ENCODE measurements at regions not wholly inside any gene's neighbourhood (a gene's known extent, or its start where the extent isn't known, plus 50 kb on each side); places are given as distances from the start of the nearest gene placed in this dataset.

- H3K4me3 Mint-ChIP-seq = no peak overlapping the region
- no peak for DNase-seq
- CTCF ChIA-PET = interaction anchor here (0.9 kb wide), 1 partner anchor 122 kb away, joined by 4 read pairs; no protein-coding TSS in a partner anchor
Measured at GRCh38 chr6:105606831-105607463, 204.1 kb upstream of the PREP start.

DNA sequence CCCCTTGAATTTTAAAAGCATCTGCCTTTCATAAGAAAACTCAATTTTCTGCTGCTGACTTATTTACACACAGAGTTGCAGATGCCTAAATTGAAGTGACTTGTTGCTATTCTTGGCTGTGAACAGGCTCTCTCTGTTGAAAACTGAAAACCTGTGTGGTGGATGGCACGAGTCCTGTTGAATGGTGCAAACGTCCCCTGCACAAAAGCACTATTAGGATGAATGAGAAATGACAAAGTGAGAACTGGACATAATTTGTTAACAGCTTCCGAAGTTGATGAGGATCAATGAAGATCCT, 201.7 kb upstream of the PREP start:
- Mint-ChIP-seq H3K4me1 (peaks cover 10% of the 10 kb centered on the region), H3K4me3 (no peak overlapping the region), H3K9me3 (no peaks in the 10 kb centered on the region), H3K36me3 (no peaks in the 10 kb centered on the region), H3K27me3 (peaks cover 13% of the 10 kb centered on the region), H3K27ac (no peak overlapping the region)
- CTCF ChIA-PET = no interaction called here
- DNase-seq = no peak

More at GRCh38 chr6:105606831-105607463, 204.1 kb upstream of the PREP start:
- no peaks in the 10 kb centered on the region for H3K9me3 Mint-ChIP-seq
- peaks cover 16% of the 10 kb centered on the region for H3K27me3 Mint-ChIP-seq
- no peak overlapping the region for H3K27ac Mint-ChIP-seq
- peaks cover 4% of the 10 kb centered on the region for H3K4me1 Mint-ChIP-seq
- H3K36me3 Mint-ChIP-seq = no peaks in the 10 kb centered on the region

GRCh38 chr6:105603788-105604586, 201.1 kb upstream of the PREP start:
- H3K36me3 Mint-ChIP-seq = no peaks in the 10 kb centered on the region
- H3K27ac Mint-ChIP-seq = no peak overlapping the region
- H3K9me3 Mint-ChIP-seq = no peaks in the 10 kb centered on the region
- H3K4me3 Mint-ChIP-seq = no peak overlapping the region
- CTCF ChIA-PET = no interaction called here
- H3K27me3 Mint-ChIP-seq = peaks cover 11% of the 10 kb centered on the region
- peaks cover 7% of the 10 kb centered on the region for H3K4me1 Mint-ChIP-seq
- no peak for DNase-seq

DNA sequence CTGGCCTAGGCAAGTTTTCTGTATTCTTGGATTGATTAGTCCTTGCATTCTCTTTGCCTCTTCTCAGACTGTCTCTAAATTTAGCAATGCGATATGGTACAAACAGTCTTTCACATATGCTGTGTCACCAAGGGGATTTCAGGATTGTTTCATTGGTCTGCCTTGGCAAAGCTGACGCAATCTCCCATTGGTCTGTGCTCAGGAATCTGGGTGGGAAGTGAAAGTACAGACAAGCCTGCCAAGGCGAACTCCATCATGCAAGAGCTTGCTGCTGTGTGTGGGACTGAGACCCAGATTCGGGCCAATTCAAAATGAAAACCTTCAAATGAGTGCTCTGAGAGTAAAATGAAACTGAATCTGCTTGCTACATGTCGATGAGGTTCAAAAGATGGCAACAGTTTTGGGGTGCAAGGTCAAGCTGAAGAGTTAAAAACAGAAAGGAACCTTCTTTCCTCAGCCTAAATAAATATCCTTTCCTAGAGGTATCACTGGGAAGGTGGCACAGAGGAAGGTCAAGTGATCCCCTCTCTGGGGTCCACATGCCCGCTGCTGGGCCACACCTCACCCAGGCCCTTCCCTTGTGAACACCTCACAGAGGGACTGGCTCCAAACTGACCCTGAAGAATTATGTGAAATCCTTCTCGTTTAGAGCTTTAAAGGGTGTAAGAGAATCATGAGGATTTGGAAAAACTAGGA, 198.8 kb upstream of the PREP start:
- CTCF ChIA-PET = no interaction called here
- H3K27me3 Mint-ChIP-seq = peaks cover 5% of the 10 kb centered on the region
- peaks cover 7% of the 10 kb centered on the region for H3K4me1 Mint-ChIP-seq
- H3K9me3 Mint-ChIP-seq = no peaks in the 10 kb centered on the region
- DNase-seq = no peak
- H3K36me3 Mint-ChIP-seq = no peaks in the 10 kb centered on the region
- no peak overlapping the region for H3K27ac Mint-ChIP-seq
- no peak overlapping the region for H3K4me3 Mint-ChIP-seq

DNA sequence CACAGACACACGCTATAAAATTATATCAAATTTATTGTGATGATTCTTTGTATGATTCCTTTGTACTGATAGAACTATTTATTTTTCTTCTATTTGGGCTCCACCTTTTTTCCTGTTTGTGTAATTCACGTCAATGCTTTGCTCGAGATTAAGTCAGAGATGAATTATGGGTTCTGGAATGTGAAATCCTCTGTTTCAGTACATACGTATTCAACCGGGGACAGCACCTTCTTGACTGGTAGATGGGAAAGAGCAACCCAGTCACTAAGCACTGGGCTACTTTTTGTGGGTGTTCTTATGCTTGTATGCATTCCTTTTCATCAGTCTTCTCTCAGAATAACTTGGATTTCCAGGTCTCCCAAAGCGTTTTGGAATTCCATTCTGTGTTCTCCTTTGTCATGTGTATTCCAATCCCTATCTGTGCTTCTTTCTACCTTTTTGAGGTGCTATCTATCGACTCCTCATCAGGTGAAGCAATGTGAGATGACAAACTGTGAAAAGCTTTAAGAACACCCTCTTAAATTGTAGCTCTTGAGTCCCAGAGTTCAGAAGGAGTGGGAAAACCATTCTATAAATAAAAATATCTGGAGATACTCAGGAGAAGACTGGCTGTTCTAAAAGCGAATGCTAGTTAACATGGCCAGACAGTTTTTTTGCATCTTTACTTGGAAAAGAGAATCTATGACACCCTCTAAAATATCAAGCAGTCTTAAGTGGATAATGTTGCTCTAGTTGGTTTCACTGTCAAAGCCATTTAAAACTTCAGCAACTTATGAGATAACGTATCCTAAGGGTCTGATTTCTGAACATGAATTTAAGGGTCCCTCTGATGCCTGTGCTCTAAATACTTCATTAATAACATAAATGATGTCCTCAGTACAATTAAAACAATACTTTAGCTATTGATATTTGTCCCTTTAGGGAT, 197.7 kb upstream of the PREP start:
- Mint-ChIP-seq H3K36me3 (no peaks in the 10 kb centered on the region), H3K4me3 (no peak overlapping the region), H3K27ac (no peak overlapping the region), H3K27me3 (peaks cover 5% of the 10 kb centered on the region), H3K9me3 (no peaks in the 10 kb centered on the region), H3K4me1 (peaks cover 7% of the 10 kb centered on the region)
- CTCF ChIA-PET = no interaction called here
- no peak for DNase-seq

DNA sequence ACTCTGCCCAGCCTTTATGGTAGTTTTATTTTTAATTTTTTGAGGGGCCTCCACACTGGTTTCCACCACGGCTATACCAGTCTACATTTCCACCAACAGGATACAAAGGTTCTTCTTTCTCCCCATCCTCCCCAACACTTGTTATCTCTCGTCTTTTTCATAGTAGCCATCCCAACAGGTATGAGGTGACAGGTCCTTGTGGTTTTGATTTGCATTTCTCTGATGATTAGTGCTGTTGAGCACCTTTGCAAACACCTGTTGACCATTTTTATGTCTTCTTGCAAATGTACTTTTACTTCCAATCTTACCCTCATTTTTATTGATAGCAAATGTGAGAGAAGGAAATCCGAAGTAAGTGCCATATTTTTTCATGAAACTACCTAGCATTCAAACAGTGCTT, 195.4 kb upstream of the PREP start:
- no peak for DNase-seq
- Mint-ChIP-seq H3K27me3 (no peaks in the 10 kb centered on the region), H3K4me3 (no peak overlapping the region), H3K27ac (no peak overlapping the region), H3K4me1 (peaks cover 7% of the 10 kb centered on the region), H3K36me3 (no peaks in the 10 kb centered on the region), H3K9me3 (no peaks in the 10 kb centered on the region)
- CTCF ChIA-PET = no interaction called here

DNA sequence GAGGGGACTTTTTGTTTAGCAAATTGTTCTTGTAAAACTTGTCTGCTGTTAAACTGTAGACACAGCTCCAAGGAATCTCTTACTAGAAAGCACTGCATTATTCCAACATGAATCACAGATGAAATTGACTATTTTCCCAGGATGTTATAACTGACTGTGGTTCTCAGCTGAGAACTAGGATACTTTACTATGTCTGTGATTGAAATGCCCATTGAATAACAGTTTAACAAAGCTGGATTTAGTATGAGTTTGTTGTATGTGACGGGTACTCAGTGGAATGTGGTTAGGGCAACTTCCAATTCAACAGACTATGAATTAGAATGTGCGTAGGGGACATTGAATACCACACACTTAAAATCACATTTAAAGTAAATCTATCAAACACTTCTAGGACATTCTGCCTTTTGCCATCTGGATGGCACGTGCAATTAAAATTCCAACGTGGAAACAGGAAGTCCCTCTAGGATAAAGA, 193.4 kb upstream of the PREP start:
- Mint-ChIP-seq H3K27ac (no peak overlapping the region), H3K4me1 (peaks cover 6% of the 10 kb centered on the region), H3K4me3 (no peak overlapping the region), H3K36me3 (no peaks in the 10 kb centered on the region), H3K9me3 (no peaks in the 10 kb centered on the region), H3K27me3 (no peaks in the 10 kb centered on the region)
- DNase-seq = no peak
- CTCF ChIA-PET = no interaction called here

DNA sequence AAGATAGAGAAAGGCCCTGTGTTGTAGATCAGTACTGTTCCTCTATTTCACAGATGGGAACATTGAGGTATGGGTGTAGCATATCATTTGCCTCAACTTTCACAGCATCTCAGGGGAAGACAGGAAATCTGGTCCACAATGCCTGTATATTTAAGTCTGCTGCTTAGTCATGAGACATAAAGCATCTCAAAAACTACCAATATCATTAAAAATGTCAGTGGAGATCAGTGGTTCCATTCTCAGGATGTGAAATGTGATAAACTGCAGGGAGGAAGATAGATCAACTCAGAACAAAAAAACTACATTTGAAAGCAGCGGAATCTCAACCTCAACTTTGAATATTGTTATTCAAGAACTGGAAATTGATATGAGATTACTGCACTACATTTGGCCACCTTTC, 192.9 kb upstream of the PREP start:
- Mint-ChIP-seq H3K4me3 (no peak overlapping the region), H3K27ac (no peak overlapping the region), H3K9me3 (no peaks in the 10 kb centered on the region), H3K36me3 (no peaks in the 10 kb centered on the region), H3K27me3 (no peaks in the 10 kb centered on the region), H3K4me1 (peaks cover 10% of the 10 kb centered on the region)
- CTCF ChIA-PET = no interaction called here
- no peak for DNase-seq

GRCh38 chr6:105594821-105595220, 191.9 kb upstream of the PREP start:
- peaks cover 11% of the 10 kb centered on the region for H3K4me1 Mint-ChIP-seq
- no peaks in the 10 kb centered on the region for H3K27me3 Mint-ChIP-seq
- H3K36me3 Mint-ChIP-seq = no peaks in the 10 kb centered on the region
- no peak overlapping the region for H3K27ac Mint-ChIP-seq
- CTCF ChIA-PET = no interaction called here
- no peaks in the 10 kb centered on the region for H3K9me3 Mint-ChIP-seq
- H3K4me3 Mint-ChIP-seq = no peak overlapping the region
- no peak for DNase-seq

DNA sequence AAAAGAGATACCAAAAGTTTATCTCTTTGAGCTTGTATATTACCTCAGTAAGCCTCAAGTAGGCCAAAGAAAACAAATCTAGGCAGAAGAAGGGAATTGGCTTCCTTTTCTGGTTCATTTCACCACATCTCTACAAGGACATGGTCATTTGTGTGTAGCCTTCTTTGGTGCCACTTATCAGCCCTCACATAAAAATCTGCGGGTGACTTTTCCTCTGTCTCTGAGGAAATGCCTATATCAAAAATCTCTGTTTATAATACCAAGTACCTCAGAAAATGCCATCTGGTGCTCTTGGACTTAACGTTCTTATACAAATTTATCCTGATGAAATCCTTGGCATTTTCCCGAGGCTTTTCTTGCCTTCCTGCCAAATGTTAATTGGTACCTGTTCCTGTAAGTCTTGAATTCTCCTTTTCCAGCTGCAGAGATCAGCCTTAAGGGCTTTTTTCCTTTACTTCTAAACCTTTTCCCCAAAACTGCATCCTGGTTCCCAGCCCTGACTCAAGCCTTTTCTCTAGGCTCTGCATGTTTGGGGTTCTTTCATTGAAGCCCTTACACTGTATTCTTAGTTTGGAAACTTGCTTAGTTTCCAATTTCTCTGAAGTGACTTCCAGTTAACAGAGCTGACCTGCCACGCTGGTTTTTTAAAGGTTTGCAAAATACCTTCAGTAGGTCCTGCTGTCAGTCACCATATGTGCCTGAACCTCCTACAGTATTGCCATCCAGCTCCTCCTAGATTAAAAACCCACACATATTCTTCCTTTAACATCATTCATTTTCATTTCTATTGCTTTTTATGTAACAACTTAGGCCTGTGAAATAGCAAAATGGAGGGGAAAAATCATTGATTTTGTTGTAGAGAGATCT, 191.2 kb upstream of the PREP start:
- H3K4me1 Mint-ChIP-seq = peaks cover 13% of the 10 kb centered on the region
- DNase-seq = no peak

GRCh38 chr6:105593056-105593690, 190.3 kb upstream of the PREP start:
- CTCF ChIA-PET = no interaction called here
- DNase-seq = no peak
- H3K27ac Mint-ChIP-seq = no peak overlapping the region
- H3K9me3 Mint-ChIP-seq = no peaks in the 10 kb centered on the region
- H3K27me3 Mint-ChIP-seq = no peaks in the 10 kb centered on the region
- no peaks in the 10 kb centered on the region for H3K36me3 Mint-ChIP-seq
- H3K4me1 Mint-ChIP-seq = peaks cover 21% of the 10 kb centered on the region
- no peak overlapping the region for H3K4me3 Mint-ChIP-seq

More for the DNA sequence above, 191.2 kb upstream of the PREP start:
- Mint-ChIP-seq H3K27me3 (no peaks in the 10 kb centered on the region), H3K27ac (no peak overlapping the region), H3K9me3 (no peaks in the 10 kb centered on the region), H3K4me3 (no peak overlapping the region), H3K36me3 (no peaks in the 10 kb centered on the region)
- CTCF ChIA-PET = no interaction called here

- no peaks in the 10 kb centered on the region for H3K27me3 Mint-ChIP-seq
- CTCF ChIA-PET = no interaction called here
- no peak for DNase-seq
- H3K27ac Mint-ChIP-seq = no peak overlapping the region
- no peak overlapping the region for H3K4me3 Mint-ChIP-seq
- H3K36me3 Mint-ChIP-seq = no peaks in the 10 kb centered on the region
- H3K9me3 Mint-ChIP-seq = no peaks in the 10 kb centered on the region
- H3K4me1 Mint-ChIP-seq = peaks cover 30% of the 10 kb centered on the region
Measured at GRCh38 chr6:105592329-105592728, 189.4 kb upstream of the PREP start.

GRCh38 chr6:105591053-105591452, 188.2 kb upstream of the PREP start:
- Mint-ChIP-seq H3K4me3 (no peak overlapping the region), H3K4me1 (peaks cover 32% of the 10 kb centered on the region), H3K36me3 (no peaks in the 10 kb centered on the region), H3K27me3 (no peaks in the 10 kb centered on the region), H3K27ac (no peak overlapping the region), H3K9me3 (no peaks in the 10 kb centered on the region)
- CTCF ChIA-PET = no interaction called here
- no peak for DNase-seq
